GM23248 (cell line): ENCODE measurements at regions not wholly inside any gene's neighbourhood (a gene's known extent, or its start where the extent isn't known, plus 50 kb on each side); places are given as distances from the start of the nearest gene placed in this dataset.

Experiments used
- DNase-seq: peaks from one replicate; pipeline ENCODE4 v3.0.0-alpha.2; 2015
- H2AFZ ChIP-seq: fragments of 200-600 bp; sonication (generic); 2 replicates; pipeline ENCODE4 v1.6.1; 2016; ENCODE audit warnings: antibody characterized with exemption
- H3F3A ChIP-seq: fragments of 200-600 bp; sonication (generic); 2 replicates; pipeline ENCODE4 v1.6.1; 2016; ENCODE audit warnings: mild to moderate bottlenecking, antibody characterized with exemption, mixed run types; ENCODE audit not compliant: insufficient read depth
- H3K27ac ChIP-seq: fragments of 200-600 bp; sonication (generic); 2 replicates; pipeline ENCODE4 v1.5.1; 2016; ENCODE audit warnings: mild to moderate bottlenecking
- H3K27me3 ChIP-seq: fragments of 200-600 bp; sonication (generic); replicated peaks from 2 replicates; pipeline ENCODE4 v1.6.1; 2016; ENCODE audit warnings: mild to moderate bottlenecking; ENCODE audit not compliant: insufficient read depth
- H3K36me3 ChIP-seq: fragments of 200-600 bp; sonication (generic); 2 replicates; pipeline ENCODE4 v1.6.1; 2016; ENCODE audit warnings: low read depth, mild to moderate bottlenecking
- H3K4me1 ChIP-seq: fragments of 200-600 bp; sonication (generic); 2 replicates; pipeline ENCODE4 v1.6.1; 2016; ENCODE audit warnings: mild to moderate bottlenecking; ENCODE audit not compliant: insufficient read depth
- H3K4me2 ChIP-seq: fragments of 200-600 bp; sonication (generic); one replicate; pipeline ENCODE4 v1.6.1; 2016; ENCODE audit warnings: mild to moderate bottlenecking; ENCODE audit not compliant: unreplicated experiment
- H3K4me3 ChIP-seq: fragments of 200-600 bp; sonication (generic); 2 replicates; pipeline ENCODE4 v1.5.1; 2016; ENCODE audit warnings: mild to moderate bottlenecking
- H3K79me2 ChIP-seq: fragments of 200-600 bp; sonication (generic); 2 replicates; pipeline ENCODE4 v1.6.1; 2016; ENCODE audit warnings: mild to moderate bottlenecking; ENCODE audit not compliant: insufficient read depth
- H3K9ac ChIP-seq: fragments of 200-600 bp; sonication (generic); 2 replicates; pipeline ENCODE4 v1.6.1; 2016; ENCODE audit warnings: mild to moderate bottlenecking
- H3K9me2 ChIP-seq: fragments of 200-600 bp; sonication (generic); 2 replicates; pipeline ENCODE4 v1.6.1; 2016; ENCODE audit warnings: mixed run types, mild to moderate bottlenecking, moderate library complexity; ENCODE audit not compliant: insufficient read depth
- H3K9me3 ChIP-seq: fragments of 200-600 bp; sonication (generic); one replicate; pipeline ENCODE4 v1.6.1; 2017; ENCODE audit warnings: low read depth
- H4K20me1 ChIP-seq: fragments of 200-600 bp; sonication (generic); 2 replicates; pipeline ENCODE4 v1.6.0; 2016; ENCODE audit not compliant: insufficient read depth
- EZH2 ChIP-seq: fragments of 200-600 bp; sonication (generic); IDR thresholded peaks from 2 replicates; pipeline ENCODE4 v1.6.1; 2018; ENCODE audit warnings: antibody characterized with exemption, mild to moderate bottlenecking; ENCODE audit not compliant: insufficient read depth, poor library complexity, severe bottlenecking
- EZH2phosphoT487 ChIP-seq: fragments of 200-600 bp; sonication (generic); IDR thresholded peaks from 2 replicates; pipeline ENCODE4 v1.6.1; 2018; ENCODE audit warnings: antibody characterized with exemption, moderate library complexity, mild to moderate bottlenecking, low read depth; ENCODE audit not compliant: insufficient read depth
- WGBS, 2 experiments: methylation state at CpG; one replicate each; pipeline ENCODE4 v1.1.6; 2015 to 2017; ENCODE audit warnings: low lambda C conversion rate in 2 of 2, low coverage in 1 of 2; ENCODE audit errors: missing lambda C conversion rate in 2 of 2; 5-methylcytosine and 5-hydroxymethylcytosine counted together
- in situ Hi-C: fragments of 300-500 bp; cut with MboI; formaldehyde crosslinking; loops from 2 replicates; pipeline ENCODE4 v1.15.0; 2020

DNA sequence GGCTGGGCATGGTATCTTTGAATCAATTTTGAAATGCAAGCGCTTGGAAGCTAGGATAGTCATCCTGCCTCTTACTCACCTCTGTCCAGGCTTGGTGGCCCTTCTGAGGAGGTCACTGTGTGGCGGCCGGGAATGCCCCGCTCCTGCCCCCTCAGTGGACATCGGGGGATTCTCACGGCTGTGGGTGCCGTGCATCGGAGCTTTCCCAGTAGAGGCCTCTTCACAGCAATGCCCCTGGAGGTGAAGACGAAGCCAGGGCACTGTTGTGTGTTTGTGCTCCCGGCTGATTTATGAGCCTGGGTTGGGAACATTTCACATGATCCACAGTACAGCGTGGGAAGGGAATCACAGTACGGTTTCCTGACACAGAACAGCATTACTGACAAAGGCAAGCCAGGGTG lies 147.5 kb downstream of the NXNL2 start:
- in situ Hi-C loops = no loop called here
- Histone ChIP-seq H3K36me3 (no peaks in the 10 kb centered on the region), H3K27me3 (no peaks in the 10 kb centered on the region), H3K79me2 (no peaks in the 10 kb centered on the region), H3K4me1 (no peaks in the 10 kb centered on the region), H3K4me3 (no peak overlapping the region), H3K4me2 (no peak overlapping the region), H2AFZ (no peak overlapping the region), H3F3A (no peaks in the 10 kb centered on the region), H3K27ac (no peak overlapping the region), H3K9me2 (no peaks in the 10 kb centered on the region), H4K20me1 (no peaks in the 10 kb centered on the region), H3K9ac (no peak overlapping the region), H3K9me3 (no peaks in the 10 kb centered on the region)
- no peak for DNase-seq
- TF ChIP-seq EZH2phosphoT487 (no peak), EZH2 (no peak)
- WGBS, 2 experiments = 88 to 92% methylated on average over 10 to 12 of the region's 12 CpGs

DNA sequence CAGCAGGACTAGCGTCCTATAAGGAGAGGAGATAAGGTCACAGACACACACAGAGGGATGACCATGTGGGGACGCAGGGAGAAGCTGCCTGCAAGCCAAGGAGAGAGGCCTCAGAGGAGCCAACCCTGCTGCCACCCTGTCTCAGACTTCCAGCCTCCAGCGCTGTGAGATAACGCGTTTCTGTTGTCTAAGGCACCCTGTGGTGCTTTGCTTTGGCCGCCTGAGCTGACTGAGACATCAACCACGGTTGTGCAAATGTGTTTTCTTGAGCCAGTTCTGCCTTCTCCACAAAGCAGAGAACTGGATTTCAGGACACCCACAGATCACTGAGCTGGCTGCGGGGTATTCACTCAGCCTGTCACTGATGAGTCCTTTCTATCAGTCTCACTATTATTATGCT lies 149.1 kb downstream of the NXNL2 start:
- no peaks in the 10 kb centered on the region for H3K36me3 ChIP-seq
- H3F3A ChIP-seq = no peaks in the 10 kb centered on the region
- H3K4me2 ChIP-seq = no peak overlapping the region
- TF ChIP-seq EZH2phosphoT487 (no peak), EZH2 (no peak)
- H3K9ac ChIP-seq = no peak overlapping the region
- 80 to 89% methylated on average over 8 of the region's 8 CpGs for WGBS, 2 experiments
- H4K20me1 ChIP-seq = no peaks in the 10 kb centered on the region
- H3K9me2 ChIP-seq = no peaks in the 10 kb centered on the region
- H3K27me3 ChIP-seq = no peaks in the 10 kb centered on the region
- H3K4me1 ChIP-seq = no peaks in the 10 kb centered on the region
- no peak overlapping the region for H3K27ac ChIP-seq
- no peak for DNase-seq
- no peaks in the 10 kb centered on the region for H3K79me2 ChIP-seq
- no peaks in the 10 kb centered on the region for H3K9me3 ChIP-seq
- in situ Hi-C loops = no loop called here
- H3K4me3 ChIP-seq = no peak overlapping the region
- H2AFZ ChIP-seq = no peak overlapping the region

DNA sequence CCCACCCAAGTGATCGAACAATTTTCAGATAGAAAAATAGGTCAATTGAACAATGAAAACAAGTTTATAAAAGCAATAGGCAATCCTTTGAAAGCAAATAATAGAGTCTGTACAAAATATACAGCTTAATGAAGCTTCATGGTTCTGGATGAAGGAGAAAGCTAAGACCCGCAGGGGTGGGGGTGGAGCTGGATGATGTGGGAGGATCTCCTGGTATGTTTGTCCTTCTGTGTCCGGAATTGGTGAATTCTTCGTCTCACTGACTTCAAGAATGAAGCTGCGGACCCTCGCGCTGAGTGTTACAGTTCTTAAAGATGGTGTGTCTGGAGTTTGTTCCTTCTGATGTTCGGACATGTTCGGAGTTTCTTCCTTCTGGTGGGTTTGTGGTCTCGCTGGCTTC lies 149.9 kb downstream of the NXNL2 start:
- H3K9me3 ChIP-seq = no peaks in the 10 kb centered on the region
- H3K79me2 ChIP-seq = no peaks in the 10 kb centered on the region
- no peak overlapping the region for H3K9ac ChIP-seq
- H3K27me3 ChIP-seq = no peaks in the 10 kb centered on the region
- H3K4me2 ChIP-seq = no peak overlapping the region
- in situ Hi-C loops = no loop called here
- H3K4me1 ChIP-seq = no peaks in the 10 kb centered on the region
- 42 to 56% methylated on average over 8 to 10 of the region's 10 CpGs for WGBS, 2 experiments
- H4K20me1 ChIP-seq = no peaks in the 10 kb centered on the region
- TF ChIP-seq EZH2 = no peak
- no peak for TF ChIP-seq EZH2phosphoT487
- H3K4me3 ChIP-seq = no peak overlapping the region
- no peaks in the 10 kb centered on the region for H3F3A ChIP-seq
- no peak overlapping the region for H3K27ac ChIP-seq
- no peak overlapping the region for H2AFZ ChIP-seq
- DNase-seq = no peak
- H3K36me3 ChIP-seq = no peaks in the 10 kb centered on the region
- H3K9me2 ChIP-seq = no peaks in the 10 kb centered on the region

DNA sequence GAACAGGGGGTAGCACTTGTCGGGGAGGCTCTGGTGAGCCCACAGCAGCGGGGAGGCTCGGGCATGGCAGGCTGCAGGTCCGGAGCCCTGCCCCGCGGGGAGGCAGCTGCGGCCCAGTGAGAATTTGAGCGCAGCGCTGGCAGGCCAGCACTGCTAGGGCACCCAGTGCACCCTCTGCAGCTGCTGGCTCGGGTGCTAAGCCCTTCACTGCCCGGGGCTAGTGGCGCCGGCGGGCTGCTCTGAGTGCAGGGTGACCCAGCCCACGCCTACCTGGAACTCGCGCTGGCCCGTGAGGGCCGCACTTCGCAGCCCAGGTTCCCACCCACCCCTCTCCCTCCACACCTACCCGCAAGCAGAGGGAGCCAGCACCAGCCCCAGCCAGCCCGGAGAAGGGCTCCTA lies 151.0 kb downstream of the NXNL2 start:
- Histone ChIP-seq H3K4me1 (no peaks in the 10 kb centered on the region), H3K79me2 (no peaks in the 10 kb centered on the region), H3K4me3 (no peak overlapping the region), H3K9ac (no peak overlapping the region), H3K4me2 (no peak overlapping the region), H3K27me3 (no peaks in the 10 kb centered on the region), H3K27ac (no peak overlapping the region), H2AFZ (no peak overlapping the region), H3K36me3 (no peaks in the 10 kb centered on the region), H4K20me1 (no peaks in the 10 kb centered on the region), H3K9me2 (no peaks in the 10 kb centered on the region), H3F3A (no peaks in the 10 kb centered on the region), H3K9me3 (no peaks in the 10 kb centered on the region)
- 90 to 95% methylated on average over 16 to 22 of the region's 22 CpGs for WGBS, 2 experiments
- TF ChIP-seq EZH2 (no peak), EZH2phosphoT487 (no peak)
- in situ Hi-C loops = no loop called here
- no peak for DNase-seq
